ENCODE measurements at regions not wholly inside any gene's neighbourhood (a gene's known extent, or its start where the extent isn't known, plus 50 kb on each side); places are given as distances from the start of the nearest gene placed in this dataset.
"Not testable (repeated sequence)": the region's sequence is repeated elsewhere in the genome, so short reads cannot be mapped to it uniquely, and the experiment has no call there.

DNA sequence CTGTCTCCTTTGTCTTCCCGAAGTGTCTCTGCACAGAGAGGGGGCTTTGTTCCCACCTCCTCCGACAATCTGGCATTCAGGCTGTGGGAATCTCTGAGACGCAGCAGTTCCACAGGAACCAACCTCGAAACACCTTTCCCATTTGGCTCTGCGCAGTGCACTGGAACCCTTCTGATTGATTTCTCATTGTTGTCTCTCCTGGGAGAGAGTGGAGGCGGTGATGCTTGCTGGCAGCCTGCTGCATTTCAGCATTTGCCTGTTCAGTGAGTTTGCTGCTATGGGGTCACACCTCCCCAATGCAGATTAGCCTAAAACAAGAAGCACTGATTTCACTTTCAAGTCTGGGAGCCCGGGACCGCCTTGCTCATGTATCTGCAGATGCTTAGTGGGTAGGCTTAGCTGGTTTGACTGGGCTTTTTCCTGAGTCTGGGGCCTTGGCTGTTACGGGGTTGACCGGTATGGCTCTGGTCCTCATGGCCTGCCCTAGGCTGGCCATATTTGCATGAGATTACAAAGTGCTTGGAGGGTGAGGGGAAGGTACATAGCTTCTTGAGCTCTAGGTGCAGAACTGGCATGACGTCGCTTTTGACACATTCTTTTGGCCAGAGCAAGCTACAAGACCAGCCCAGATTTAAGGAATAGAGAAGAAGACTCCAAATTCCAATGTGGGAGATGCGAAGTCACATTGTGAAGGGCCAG lies 695.3 kb downstream of the PTPRU start:
- Histone ChIP-seq H3K4me3 (ENCODE audit: low read depth, low read length) (no peak overlapping the region), H3K9me3 (no peaks in the 10 kb centered on the region), H3K36me3 (no peaks in the 10 kb centered on the region), H3K4me1 (no peaks in the 10 kb centered on the region), H3K27me3 (no peaks in the 10 kb centered on the region)
- no peak for DNase-seq
- no peak for TF ChIP-seq CTCF (IDR thresholded peaks at IDR 0.05; ENCODE audit: low read depth, low read length)

- no peak for TF ChIP-seq CTCF (IDR thresholded peaks at IDR 0.05; ENCODE audit: low read depth, low read length)
- no peaks in the 10 kb centered on the region for H3K9me3 ChIP-seq
- no peak overlapping the region for H3K4me3 ChIP-seq (ENCODE audit: low read depth, low read length)
- H3K36me3 ChIP-seq: no peaks in the 10 kb centered on the region
- H3K27me3 ChIP-seq: no peaks in the 10 kb centered on the region
- H3K4me1 ChIP-seq: no peaks in the 10 kb centered on the region
- DNase-seq: no peak
Observed at GRCh38 chr1:29925058-29925457, 688.7 kb downstream of the PTPRU start.

GRCh38 chr1:29924017-29924431 lies 687.7 kb downstream of the PTPRU start:
- no peaks in the 10 kb centered on the region for H3K4me1 ChIP-seq
- TF ChIP-seq CTCF (IDR thresholded peaks at IDR 0.05; ENCODE audit: low read depth, low read length): no peak
- no peak overlapping the region for H3K4me3 ChIP-seq (ENCODE audit: low read depth, low read length)
- no peaks in the 10 kb centered on the region for H3K27me3 ChIP-seq
- H3K36me3 ChIP-seq: no peaks in the 10 kb centered on the region
- no peaks in the 10 kb centered on the region for H3K9me3 ChIP-seq
- peak; percentile 10 for DNase-seq

DNA sequence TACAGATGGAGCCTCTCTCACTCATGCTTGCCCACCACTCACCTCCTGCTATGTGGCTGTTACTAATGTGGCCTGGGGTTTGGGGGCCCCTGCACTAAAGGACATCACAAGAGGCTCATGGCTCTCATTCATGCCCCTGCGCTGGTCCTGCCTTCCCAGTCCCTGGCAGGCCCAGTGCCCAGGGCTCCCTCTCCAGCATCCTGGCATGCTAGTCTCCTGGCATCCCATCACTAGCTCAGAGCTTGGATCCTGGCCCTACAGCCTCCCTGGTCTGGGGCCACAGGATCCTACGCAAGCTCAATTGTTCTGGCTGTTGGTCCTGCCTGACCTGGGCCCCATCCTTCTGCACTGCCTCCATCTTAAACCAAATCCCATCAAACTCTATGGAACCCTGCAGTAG lies 685.4 kb downstream of the PTPRU start:
- DNase-seq: no peak
- no peak for TF ChIP-seq CTCF (IDR thresholded peaks at IDR 0.05; ENCODE audit: low read depth, low read length)
- no peaks in the 10 kb centered on the region for H3K4me1 ChIP-seq
- no peaks in the 10 kb centered on the region for H3K9me3 ChIP-seq
- no peaks in the 10 kb centered on the region for H3K36me3 ChIP-seq
- no peaks in the 10 kb centered on the region for H3K27me3 ChIP-seq
- no peak overlapping the region for H3K4me3 ChIP-seq (ENCODE audit: low read depth, low read length)

DNA sequence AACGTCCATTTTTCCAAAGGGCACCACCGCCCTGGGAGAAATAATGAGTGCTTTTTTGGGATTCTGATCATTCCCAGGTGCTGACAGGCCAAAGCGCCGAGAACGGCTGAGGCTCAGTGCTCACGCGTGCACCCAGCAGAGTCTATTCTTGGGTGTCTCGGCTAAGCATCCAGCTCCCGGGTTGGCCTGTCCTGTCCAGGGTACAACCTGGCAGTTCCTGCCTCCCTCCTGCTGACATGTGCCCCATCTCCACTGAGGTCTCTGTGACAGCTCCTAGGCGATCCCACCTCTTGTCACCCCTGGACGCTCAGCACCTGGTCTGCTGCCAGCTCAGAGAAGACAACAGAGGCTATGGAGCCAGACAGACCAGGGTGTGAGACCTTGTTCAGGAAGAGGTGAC lies 684.5 kb downstream of the PTPRU start:
- H3K4me3 ChIP-seq (ENCODE audit: low read depth, low read length): no peak overlapping the region
- no peaks in the 10 kb centered on the region for H3K4me1 ChIP-seq
- no peaks in the 10 kb centered on the region for H3K9me3 ChIP-seq
- TF ChIP-seq CTCF (IDR thresholded peaks at IDR 0.05; ENCODE audit: low read depth, low read length): no peak
- DNase-seq: no peak
- H3K27me3 ChIP-seq: no peaks in the 10 kb centered on the region
- H3K36me3 ChIP-seq: no peaks in the 10 kb centered on the region

- Histone ChIP-seq H3K9me3 (no peaks in the 10 kb centered on the region), H3K36me3 (no peaks in the 10 kb centered on the region), H3K4me3 (ENCODE audit: low read depth, low read length) (no peak overlapping the region), H3K27me3 (no peaks in the 10 kb centered on the region), H3K4me1 (no peaks in the 10 kb centered on the region)
- DNase-seq: no peak
- TF ChIP-seq CTCF (IDR thresholded peaks at IDR 0.05; ENCODE audit: low read depth, low read length): no peak
Observed at GRCh38 chr1:29920316-29920715, 684.0 kb downstream of the PTPRU start.

GRCh38 chr1:29919041-29919440 lies 682.7 kb downstream of the PTPRU start:
- not testable (repeated sequence) for H3K4me1 ChIP-seq; H3K9me3 ChIP-seq; H3K36me3 ChIP-seq; H3K27me3 ChIP-seq; H3K4me3 ChIP-seq (ENCODE audit: low read depth, low read length); DNase-seq
